GM12874 (cell line): ENCODE measurements at regions not wholly inside any gene's neighbourhood (a gene's known extent, or its start where the extent isn't known, plus 50 kb on each side); places are given as distances from the start of the nearest gene placed in this dataset.

ENCODE experiments used
- TF ChIP-seq, protein P1 (sequence below): IDR thresholded peaks from 2 replicates; pipeline ENCODE4 v1.5.1; 2011; ENCODE audit warnings: low read depth, mild to moderate bottlenecking, control low read depth, low read length, moderate library complexity; ENCODE audit not compliant: insufficient read depth

DNA sequence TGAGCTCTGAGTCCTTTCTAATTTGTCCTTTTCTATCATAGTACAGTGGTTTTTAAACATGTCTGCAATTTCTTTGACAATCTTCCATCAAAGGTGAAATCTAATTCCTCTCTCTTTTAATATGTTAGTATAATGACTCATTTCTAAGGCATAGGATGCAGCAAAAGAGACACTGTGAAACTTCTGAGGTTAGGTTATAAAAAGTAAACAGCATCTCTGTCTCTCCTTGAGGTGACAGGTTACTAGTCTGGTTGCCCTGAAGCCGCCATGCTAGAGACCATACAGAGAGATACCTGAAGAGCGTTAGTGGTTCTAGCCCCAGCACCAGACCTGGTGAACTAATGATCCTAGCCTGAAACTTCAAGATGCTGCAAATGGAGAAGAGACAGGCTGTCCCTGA lies 114.3 kb downstream of the PPM1A start:
- TF ChIP-seq, protein P1, sequence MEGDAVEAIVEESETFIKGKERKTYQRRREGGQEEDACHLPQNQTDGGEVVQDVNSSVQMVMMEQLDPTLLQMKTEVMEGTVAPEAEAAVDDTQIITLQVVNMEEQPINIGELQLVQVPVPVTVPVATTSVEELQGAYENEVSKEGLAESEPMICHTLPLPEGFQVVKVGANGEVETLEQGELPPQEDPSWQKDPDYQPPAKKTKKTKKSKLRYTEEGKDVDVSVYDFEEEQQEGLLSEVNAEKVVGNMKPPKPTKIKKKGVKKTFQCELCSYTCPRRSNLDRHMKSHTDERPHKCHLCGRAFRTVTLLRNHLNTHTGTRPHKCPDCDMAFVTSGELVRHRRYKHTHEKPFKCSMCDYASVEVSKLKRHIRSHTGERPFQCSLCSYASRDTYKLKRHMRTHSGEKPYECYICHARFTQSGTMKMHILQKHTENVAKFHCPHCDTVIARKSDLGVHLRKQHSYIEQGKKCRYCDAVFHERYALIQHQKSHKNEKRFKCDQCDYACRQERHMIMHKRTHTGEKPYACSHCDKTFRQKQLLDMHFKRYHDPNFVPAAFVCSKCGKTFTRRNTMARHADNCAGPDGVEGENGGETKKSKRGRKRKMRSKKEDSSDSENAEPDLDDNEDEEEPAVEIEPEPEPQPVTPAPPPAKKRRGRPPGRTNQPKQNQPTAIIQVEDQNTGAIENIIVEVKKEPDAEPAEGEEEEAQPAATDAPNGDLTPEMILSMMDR: no peak

DNA sequence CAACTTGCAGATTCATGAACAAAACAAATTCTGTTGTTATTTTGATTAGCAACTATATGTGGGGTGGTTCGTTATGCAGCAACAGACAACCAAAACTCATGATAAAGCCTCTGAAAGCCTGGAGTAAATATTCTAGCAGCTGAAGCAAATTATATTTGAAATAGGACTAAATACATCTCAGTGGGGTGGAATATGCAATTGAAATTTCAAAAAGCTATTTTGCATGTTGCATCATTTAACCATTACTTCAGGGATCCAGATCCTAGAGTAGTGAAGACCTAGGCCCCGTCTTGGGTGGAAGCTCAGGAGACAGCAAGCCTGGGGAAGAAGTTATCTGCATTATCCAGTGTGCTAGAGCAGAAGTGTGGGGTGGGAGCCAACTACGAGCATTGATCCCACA lies 114.7 kb downstream of the PPM1A start:
- TF ChIP-seq, protein P1: no peak

DNA sequence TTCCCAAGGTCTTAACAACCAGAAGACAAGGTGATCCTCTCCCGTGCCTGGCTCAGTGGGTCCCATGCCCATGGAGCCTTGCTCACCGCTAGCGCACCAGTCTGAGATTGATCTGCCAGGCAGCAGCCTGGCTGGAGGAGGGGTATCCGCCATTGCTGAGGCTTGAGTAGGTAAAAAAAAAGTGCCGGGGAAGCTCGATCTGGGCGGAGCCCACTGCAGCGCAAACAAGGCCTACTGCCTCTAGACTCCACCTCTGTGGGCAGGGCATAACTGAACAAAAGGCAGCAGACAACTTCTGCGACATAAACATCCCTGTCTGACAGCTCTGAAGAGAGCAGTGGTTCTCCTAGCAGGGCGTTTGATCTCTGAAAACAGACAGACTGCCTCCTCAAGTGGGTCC lies 104.0 kb downstream of the C14orf39 start:
- TF ChIP-seq, protein P1: no peak
